ENCODE measurements at regions not wholly inside any gene's neighbourhood (a gene's known extent, or its start where the extent isn't known, plus 50 kb on each side); places are given as distances from the start of the nearest gene placed in this dataset.

DNA sequence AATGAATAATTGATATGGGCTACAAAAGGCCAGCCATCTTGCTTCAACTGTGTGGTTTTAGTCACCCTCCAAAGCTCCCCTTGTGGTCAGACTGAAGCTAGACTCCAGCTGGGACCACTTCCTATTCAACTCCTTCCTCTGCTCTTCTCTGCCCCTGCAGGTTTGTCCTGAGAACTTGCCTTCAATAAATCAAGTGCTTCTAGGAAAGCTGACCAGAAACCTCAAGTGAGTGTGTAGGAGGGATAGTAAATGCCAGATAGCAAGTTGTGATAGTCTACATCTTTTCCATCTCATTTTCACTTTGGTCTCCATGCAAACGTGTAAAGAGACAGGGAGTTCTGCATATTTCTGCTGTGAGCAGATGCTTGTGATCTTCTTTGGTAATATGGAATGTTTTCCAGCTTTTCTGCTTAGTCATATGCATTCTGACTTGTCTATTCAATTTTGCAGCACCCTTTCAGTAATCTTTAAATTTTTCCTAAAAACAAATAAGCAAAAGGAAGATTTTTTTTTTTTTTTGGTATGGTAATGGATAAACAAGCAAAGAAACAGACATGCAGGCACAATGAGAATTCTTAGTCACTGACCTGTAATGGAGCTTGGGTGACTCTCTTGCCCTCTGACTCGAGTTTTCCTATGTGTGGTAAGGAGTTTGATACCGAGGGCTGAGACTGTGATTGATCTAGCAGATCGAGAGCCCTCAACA, 201.3 kb upstream of the BTBD3 start:
- Histone ChIP-seq H3K4me1 (ENCODE audit: insufficient read depth, low read length) (no peaks in the 10 kb centered on the region), H3K36me3 (ENCODE audit: insufficient read depth, low read length) (no peaks in the 10 kb centered on the region), H3K27ac (ENCODE audit: low read depth, low read length) (no peak overlapping the region), H3K4me3 (ENCODE audit: low read depth in 1 of 2, low read length in 2 of 2) (no peak overlapping the region), H3K9ac (ENCODE audit: low read length) (no peak overlapping the region), H3K27me3 (ENCODE audit: control insufficient read depth in 1 of 2, insufficient read depth in 2 of 2, low read length in 2 of 2) (no peaks in the 10 kb centered on the region), H3K9me3 (ENCODE audit: low read length) (no peaks in the 10 kb centered on the region)

DNA sequence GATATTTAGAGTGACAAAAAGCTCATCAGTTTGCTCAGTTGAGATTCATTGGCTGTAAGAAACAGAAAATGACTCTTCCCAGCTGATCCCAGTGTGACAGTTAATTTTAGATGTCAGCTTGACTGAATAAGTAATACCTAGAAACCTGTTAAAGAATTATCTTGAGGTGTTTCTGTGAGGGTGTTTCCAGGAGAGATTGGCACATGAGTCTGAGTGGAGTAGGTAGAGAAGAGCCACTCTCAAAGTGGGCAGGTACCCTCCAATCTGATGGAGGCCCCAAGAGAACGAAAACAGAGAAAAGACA, 200.8 kb upstream of the BTBD3 start:
- Histone ChIP-seq H3K9me3 (ENCODE audit: low read length) (no peaks in the 10 kb centered on the region), H3K9ac (ENCODE audit: low read length) (no peak overlapping the region), H3K4me1 (ENCODE audit: insufficient read depth, low read length) (no peaks in the 10 kb centered on the region), H3K36me3 (ENCODE audit: insufficient read depth, low read length) (no peaks in the 10 kb centered on the region), H3K27ac (ENCODE audit: low read depth, low read length) (no peak overlapping the region), H3K27me3 (ENCODE audit: control insufficient read depth in 1 of 2, insufficient read depth in 2 of 2, low read length in 2 of 2) (no peaks in the 10 kb centered on the region), H3K4me3 (ENCODE audit: low read depth in 1 of 2, low read length in 2 of 2) (no peak overlapping the region)

DNA sequence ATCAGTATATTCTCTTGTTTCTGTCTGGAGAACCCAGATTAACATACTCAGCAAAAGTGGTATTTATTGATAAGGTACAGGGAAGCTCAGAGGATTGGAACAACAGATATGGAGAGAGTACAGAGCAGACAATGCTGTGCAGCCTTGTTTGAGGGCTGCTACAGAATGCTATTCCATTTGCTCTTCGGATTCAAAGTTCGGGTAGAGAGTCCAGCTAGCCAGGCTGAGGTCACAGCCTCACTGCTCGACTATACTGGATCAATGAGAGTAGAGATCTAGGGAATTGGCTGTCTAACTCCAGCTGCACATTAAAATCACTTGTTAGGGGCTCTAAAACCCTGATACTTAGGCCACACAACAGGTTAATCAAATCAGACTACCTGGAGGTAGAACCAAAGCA, 200.1 kb upstream of the BTBD3 start:
- no peak overlapping the region for H3K4me3 ChIP-seq (ENCODE audit: low read depth in 1 of 2, low read length in 2 of 2)
- no peak overlapping the region for H3K9ac ChIP-seq (ENCODE audit: low read length)
- no peaks in the 10 kb centered on the region for H3K27me3 ChIP-seq (ENCODE audit: control insufficient read depth in 1 of 2, insufficient read depth in 2 of 2, low read length in 2 of 2)
- H3K36me3 ChIP-seq (ENCODE audit: insufficient read depth, low read length): no peaks in the 10 kb centered on the region
- no peaks in the 10 kb centered on the region for H3K9me3 ChIP-seq (ENCODE audit: low read length)
- H3K4me1 ChIP-seq (ENCODE audit: insufficient read depth, low read length): no peaks in the 10 kb centered on the region
- no peak overlapping the region for H3K27ac ChIP-seq (ENCODE audit: low read depth, low read length)

DNA sequence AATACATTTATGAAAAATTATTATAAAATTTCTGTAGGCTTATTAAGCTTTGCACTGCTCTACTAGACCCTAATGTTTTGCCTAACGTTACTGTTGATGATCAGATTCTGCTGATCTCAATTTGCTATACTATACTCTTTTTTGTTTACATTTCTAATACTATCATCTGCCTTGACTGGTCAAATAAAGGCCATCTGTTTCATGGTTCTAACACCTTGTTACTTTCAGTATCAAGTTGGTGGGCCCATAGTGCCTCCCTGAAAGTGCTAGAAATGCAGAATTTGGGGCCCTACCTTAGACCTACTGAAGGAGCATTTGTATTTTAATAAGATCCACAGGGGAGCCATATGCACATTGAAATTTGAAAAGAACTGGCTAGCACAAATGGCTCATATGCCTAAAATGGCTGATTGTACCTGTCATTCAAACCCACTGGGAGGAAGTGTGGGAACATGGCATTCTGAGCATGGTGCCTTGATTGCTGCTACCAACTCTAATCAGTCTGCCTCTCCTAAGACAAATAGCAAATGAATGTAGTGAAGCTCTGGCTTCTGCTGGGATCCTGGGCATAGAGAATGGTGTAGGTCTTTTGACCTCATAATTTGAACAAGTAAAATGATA, 199.1 kb upstream of the BTBD3 start:
- H3K9ac ChIP-seq (ENCODE audit: low read length): no peak overlapping the region
- no peaks in the 10 kb centered on the region for H3K27me3 ChIP-seq (ENCODE audit: control insufficient read depth in 1 of 2, insufficient read depth in 2 of 2, low read length in 2 of 2)
- H3K27ac ChIP-seq (ENCODE audit: low read depth, low read length): no peak overlapping the region
- H3K4me1 ChIP-seq (ENCODE audit: insufficient read depth, low read length): no peaks in the 10 kb centered on the region
- no peaks in the 10 kb centered on the region for H3K36me3 ChIP-seq (ENCODE audit: insufficient read depth, low read length)
- H3K4me3 ChIP-seq (ENCODE audit: low read depth in 1 of 2, low read length in 2 of 2): no peak overlapping the region
- H3K9me3 ChIP-seq (ENCODE audit: low read length): no peaks in the 10 kb centered on the region

DNA sequence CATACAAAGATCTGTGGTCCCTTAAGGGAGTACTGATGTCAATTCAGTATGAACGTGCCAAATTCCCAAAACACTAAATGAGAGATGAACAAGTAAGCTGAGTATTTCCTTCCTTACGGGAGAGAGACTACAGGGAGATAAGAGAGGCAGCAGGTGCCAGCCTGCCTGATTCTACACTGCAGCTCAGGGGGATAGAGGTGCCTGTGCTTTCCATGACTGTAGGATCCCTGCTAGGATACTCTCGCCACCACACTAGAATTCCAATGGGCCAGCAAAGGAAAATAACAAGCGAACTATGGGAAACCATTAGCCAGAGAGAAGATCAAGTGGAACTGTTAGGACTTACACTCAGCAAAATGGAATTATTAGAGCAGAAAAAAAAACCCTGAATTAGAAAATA, 198.5 kb upstream of the BTBD3 start:
- Histone ChIP-seq H3K4me1 (ENCODE audit: insufficient read depth, low read length) (no peaks in the 10 kb centered on the region), H3K36me3 (ENCODE audit: insufficient read depth, low read length) (no peaks in the 10 kb centered on the region), H3K27me3 (ENCODE audit: control insufficient read depth in 1 of 2, insufficient read depth in 2 of 2, low read length in 2 of 2) (no peaks in the 10 kb centered on the region), H3K9ac (ENCODE audit: low read length) (no peak overlapping the region), H3K9me3 (ENCODE audit: low read length) (no peaks in the 10 kb centered on the region), H3K4me3 (ENCODE audit: low read depth in 1 of 2, low read length in 2 of 2) (no peak overlapping the region), H3K27ac (ENCODE audit: low read depth, low read length) (no peak overlapping the region)

GRCh38 chr20:11721411-11721810, 196.3 kb upstream of the BTBD3 start:
- Histone ChIP-seq H3K27ac (ENCODE audit: low read depth, low read length) (no peak overlapping the region), H3K27me3 (ENCODE audit: control insufficient read depth in 1 of 2, insufficient read depth in 2 of 2, low read length in 2 of 2) (no peaks in the 10 kb centered on the region), H3K36me3 (ENCODE audit: insufficient read depth, low read length) (no peaks in the 10 kb centered on the region), H3K4me3 (ENCODE audit: low read depth in 1 of 2, low read length in 2 of 2) (no peak overlapping the region), H3K9ac (ENCODE audit: low read length) (no peak overlapping the region), H3K9me3 (ENCODE audit: low read length) (no peaks in the 10 kb centered on the region), H3K4me1 (ENCODE audit: insufficient read depth, low read length) (no peaks in the 10 kb centered on the region)

GRCh38 chr20:11724097-11724496, 193.6 kb upstream of the BTBD3 start:
- Histone ChIP-seq H3K9me3 (ENCODE audit: low read length) (no peaks in the 10 kb centered on the region), H3K4me1 (ENCODE audit: insufficient read depth, low read length) (no peaks in the 10 kb centered on the region), H3K9ac (ENCODE audit: low read length) (no peak overlapping the region), H3K4me3 (ENCODE audit: low read depth in 1 of 2, low read length in 2 of 2) (no peak overlapping the region), H3K27me3 (ENCODE audit: control insufficient read depth in 1 of 2, insufficient read depth in 2 of 2, low read length in 2 of 2) (no peaks in the 10 kb centered on the region), H3K36me3 (ENCODE audit: insufficient read depth, low read length) (no peaks in the 10 kb centered on the region), H3K27ac (ENCODE audit: low read depth, low read length) (no peak overlapping the region)

DNA sequence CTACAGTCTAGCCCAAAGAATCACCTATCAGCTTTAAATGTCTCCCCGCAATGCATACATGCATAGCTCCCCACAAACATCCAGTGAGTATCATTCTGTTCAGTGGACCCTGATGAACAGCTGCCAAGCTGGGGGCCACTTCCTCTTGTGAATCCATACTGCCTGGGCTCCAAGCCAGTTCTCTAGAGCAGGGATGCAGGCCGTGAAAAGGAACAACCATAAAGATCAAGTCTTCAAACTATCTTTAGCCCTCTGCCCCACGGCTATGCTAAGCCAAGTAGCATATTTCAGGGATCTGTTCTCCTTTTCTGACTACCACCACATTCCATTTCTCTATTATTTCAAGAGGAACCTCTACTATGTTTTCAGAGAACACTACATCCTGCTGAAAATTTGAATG, 191.7 kb upstream of the BTBD3 start:
- Histone ChIP-seq H3K4me3 (ENCODE audit: low read depth in 1 of 2, low read length in 2 of 2) (no peak overlapping the region), H3K27me3 (ENCODE audit: control insufficient read depth in 1 of 2, insufficient read depth in 2 of 2, low read length in 2 of 2) (no peaks in the 10 kb centered on the region), H3K27ac (ENCODE audit: low read depth, low read length) (no peak overlapping the region), H3K9me3 (ENCODE audit: low read length) (no peaks in the 10 kb centered on the region), H3K36me3 (ENCODE audit: insufficient read depth, low read length) (no peaks in the 10 kb centered on the region), H3K4me1 (ENCODE audit: insufficient read depth, low read length) (no peaks in the 10 kb centered on the region), H3K9ac (ENCODE audit: low read length) (no peak overlapping the region)

DNA sequence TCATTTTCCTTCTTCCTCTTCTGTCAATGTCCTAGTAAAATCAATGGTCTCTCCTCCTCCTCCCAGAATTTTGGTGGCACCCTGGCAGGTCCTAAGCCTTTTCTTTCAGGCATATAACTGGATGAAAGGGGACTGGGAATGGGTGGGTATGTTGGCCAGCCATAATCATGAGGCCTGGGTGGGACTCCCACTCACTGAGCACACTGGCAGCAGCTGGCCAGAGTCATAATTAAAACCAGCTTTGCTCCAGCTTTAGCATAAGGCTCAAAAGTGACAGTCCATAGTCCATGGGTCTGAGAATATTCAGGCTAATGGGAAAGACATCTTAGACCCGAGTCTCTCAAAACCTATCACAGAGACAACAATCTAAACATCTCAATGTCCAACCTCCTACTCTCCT, 190.0 kb upstream of the BTBD3 start:
- Histone ChIP-seq H3K9me3 (ENCODE audit: low read length) (no peaks in the 10 kb centered on the region), H3K9ac (ENCODE audit: low read length) (no peak overlapping the region), H3K36me3 (ENCODE audit: insufficient read depth, low read length) (no peaks in the 10 kb centered on the region), H3K4me1 (ENCODE audit: insufficient read depth, low read length) (no peaks in the 10 kb centered on the region), H3K27me3 (ENCODE audit: control insufficient read depth in 1 of 2, insufficient read depth in 2 of 2, low read length in 2 of 2) (no peaks in the 10 kb centered on the region), H3K27ac (ENCODE audit: low read depth, low read length) (no peak overlapping the region), H3K4me3 (ENCODE audit: low read depth in 1 of 2, low read length in 2 of 2) (no peak overlapping the region)

- no peak overlapping the region for H3K4me3 ChIP-seq (ENCODE audit: low read depth in 1 of 2, low read length in 2 of 2)
- no peak overlapping the region for H3K9ac ChIP-seq (ENCODE audit: low read length)
- no peaks in the 10 kb centered on the region for H3K4me1 ChIP-seq (ENCODE audit: insufficient read depth, low read length)
- no peaks in the 10 kb centered on the region for H3K27me3 ChIP-seq (ENCODE audit: control insufficient read depth in 1 of 2, insufficient read depth in 2 of 2, low read length in 2 of 2)
- no peak overlapping the region for H3K27ac ChIP-seq (ENCODE audit: low read depth, low read length)
- no peaks in the 10 kb centered on the region for H3K36me3 ChIP-seq (ENCODE audit: insufficient read depth, low read length)
- no peaks in the 10 kb centered on the region for H3K9me3 ChIP-seq (ENCODE audit: low read length)
Measured at GRCh38 chr20:11728937-11729336, 188.8 kb upstream of the BTBD3 start.

GRCh38 chr20:11729806-11730205, 187.9 kb upstream of the BTBD3 start:
- Histone ChIP-seq H3K36me3 (ENCODE audit: insufficient read depth, low read length) (no peaks in the 10 kb centered on the region), H3K27me3 (ENCODE audit: control insufficient read depth in 1 of 2, insufficient read depth in 2 of 2, low read length in 2 of 2) (no peaks in the 10 kb centered on the region), H3K4me3 (ENCODE audit: low read depth in 1 of 2, low read length in 2 of 2) (no peak overlapping the region), H3K9ac (ENCODE audit: low read length) (no peak overlapping the region), H3K27ac (ENCODE audit: low read depth, low read length) (no peak overlapping the region), H3K4me1 (ENCODE audit: insufficient read depth, low read length) (no peaks in the 10 kb centered on the region), H3K9me3 (ENCODE audit: low read length) (no peaks in the 10 kb centered on the region)

DNA sequence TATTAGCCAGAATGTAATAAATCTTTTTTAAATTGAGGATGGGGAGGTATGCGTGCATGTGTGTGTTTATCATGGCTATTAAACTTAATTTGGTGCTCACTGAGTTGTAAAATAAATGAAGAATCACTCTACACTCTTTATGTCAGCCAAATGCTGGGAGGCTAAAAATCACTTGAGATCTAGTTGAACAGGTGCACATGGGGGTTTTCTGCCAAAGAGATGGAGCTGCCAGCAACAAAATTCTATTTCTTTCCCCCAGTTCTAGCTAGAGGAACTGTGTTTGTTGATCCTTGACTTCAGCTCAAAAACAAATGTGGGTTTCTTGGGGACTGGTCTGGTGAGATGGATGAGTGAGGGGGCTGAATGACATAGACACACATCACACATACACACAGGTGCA, 183.3 kb upstream of the BTBD3 start:
- H3K36me3 ChIP-seq (ENCODE audit: insufficient read depth, low read length): no peaks in the 10 kb centered on the region
- H3K27me3 ChIP-seq (ENCODE audit: control insufficient read depth in 1 of 2, insufficient read depth in 2 of 2, low read length in 2 of 2): no peaks in the 10 kb centered on the region
- H3K4me1 ChIP-seq (ENCODE audit: insufficient read depth, low read length): no peaks in the 10 kb centered on the region
- H3K9ac ChIP-seq (ENCODE audit: low read length): no peak overlapping the region
- no peak overlapping the region for H3K27ac ChIP-seq (ENCODE audit: low read depth, low read length)
- no peak overlapping the region for H3K4me3 ChIP-seq (ENCODE audit: low read depth in 1 of 2, low read length in 2 of 2)
- H3K9me3 ChIP-seq (ENCODE audit: low read length): no peaks in the 10 kb centered on the region
